Endothelial cell of umbilical vein (primary cell): ENCODE measurements at regions not wholly inside any gene's neighbourhood (a gene's known extent, or its start where the extent isn't known, plus 50 kb on each side); places are given as distances from the start of the nearest gene placed in this dataset.

Source experiments
- BruUV-seq: library from RNA; stranded (reverse); fragments of 400-500 nt; replicated peaks from 2 replicates; lab custom pipeline; 2021; lab: Mats Ljungman, UMichigan
- CTCF ChIA-PET: fragments of 300-600, 350-600 bp; sonication (Branson Sonifier 250); formaldehyde crosslinking; loops from one replicate; lab custom pipeline; 2021; ENCODE audit warnings: antibody characterized with exemption, inconsistent platforms; lab: Charles Lee
- POLR2A ChIA-PET: fragments of 300-600, 350-600 bp; sonication (Branson Sonifier 250); formaldehyde crosslinking; loops from one replicate; lab custom pipeline; 2021; ENCODE audit warnings: antibody characterized with exemption, inconsistent platforms; lab: Charles Lee
- DNase-seq: peaks from one replicate; pipeline ENCODE4 v3.0.0-alpha.2; 2011; ENCODE audit warnings: low read depth, low spot score
- FAIRE-seq: peaks from 2 replicates; lab custom pipeline; 2011; peaks lifted over from hg19 to GRCh38; lab: Jason Lieb, UNC
- H2AFZ ChIP-seq: 2 replicates; pipeline ENCODE4 v1.6.0; 2012; ENCODE audit warnings: low read depth, low read length, control low read depth, inconsistent platforms
- H3K27ac ChIP-seq: 2 replicates; pipeline ENCODE4 v1.5.1; 2011; ENCODE audit warnings: low read depth, mild to moderate bottlenecking, control low read depth, low read length, moderate library complexity; ENCODE audit not compliant: insufficient read depth
- H3K27me3 ChIP-seq, 2 experiments: 2 replicates each; pipeline versions ENCODE4 v1.6.0 to v1.6.1; 2011; ENCODE audit warnings: low read length in 2 of 2, mixed read lengths in 1 of 2; ENCODE audit not compliant: control insufficient read depth in 2 of 2, insufficient read depth in 2 of 2
- H3K36me3 ChIP-seq, 2 experiments: 2 replicates in 1 of 2; 3 replicates in 1 of 2; pipeline ENCODE4 v1.5.1; 2011; ENCODE audit warnings: low read length in 2 of 2, mild to moderate bottlenecking in 1 of 2, moderate library complexity in 1 of 2; ENCODE audit not compliant: control insufficient read depth in 2 of 2, insufficient read depth in 2 of 2; ENCODE audit errors: extremely low read depth in 1 of 2
- H3K4me1 ChIP-seq: 3 replicates; pipeline ENCODE4 v1.5.1; 2011; ENCODE audit warnings: mild to moderate bottlenecking, low read length; ENCODE audit not compliant: control insufficient read depth, insufficient read depth; ENCODE audit errors: extremely low read depth
- H3K4me2 ChIP-seq: 2 replicates; pipeline ENCODE4 v1.6.1; 2011; ENCODE audit warnings: low read length, control low read depth, mixed read lengths; ENCODE audit not compliant: insufficient read depth
- H3K4me3 ChIP-seq, 3 experiments: fragments of 200-600 bp in 1 of 3; sonication (generic), shearing (Covaris generic) in 1 of 3; replicated peaks in 1 of 3; 2 replicates each; pipeline ENCODE4 v1.5.1; 2011 to 2016; ENCODE audit warnings: control low read depth in 3 of 3, low read length in 3 of 3, mild to moderate bottlenecking in 2 of 3, inconsistent platforms in 1 of 3, low read depth in 1 of 3, moderate library complexity in 1 of 3; ENCODE audit not compliant: insufficient read depth in 1 of 3
- H3K79me2 ChIP-seq: 2 replicates; pipeline ENCODE4 v1.6.0; 2012; ENCODE audit warnings: low read length, inconsistent platforms; ENCODE audit not compliant: control insufficient read depth, insufficient read depth
- H3K9ac ChIP-seq: replicated peaks from 2 replicates; pipeline ENCODE3; 2011; ENCODE audit warnings: low read length, control low read depth; ENCODE audit not compliant: insufficient read depth; ENCODE audit errors: extremely low read depth
- H3K9me1 ChIP-seq: replicated peaks from 3 replicates; pipeline ENCODE4 v1.6.0; 2011; ENCODE audit warnings: mild to moderate bottlenecking, low read length; ENCODE audit not compliant: control insufficient read depth, insufficient read depth; ENCODE audit errors: extremely low read depth
- H3K9me3 ChIP-seq: replicated peaks from 2 replicates; pipeline ENCODE4 v1.5.1; 2012; ENCODE audit warnings: low read length, inconsistent platforms; ENCODE audit not compliant: control insufficient read depth, insufficient read depth
- H4K20me1 ChIP-seq: replicated peaks from 2 replicates; pipeline ENCODE3; 2011; ENCODE audit warnings: mild to moderate bottlenecking, low read length; ENCODE audit not compliant: control insufficient read depth, insufficient read depth; ENCODE audit errors: extremely low read depth
- CTCF ChIP-seq, 2 donors: IDR thresholded peaks; 1 replicate in 1 of 2; 2 replicates in 1 of 2; pipeline ENCODE4 v1.5.1; 2011; ENCODE audit warnings: low read length in 2 of 2, mild to moderate bottlenecking in 2 of 2, moderate library complexity in 2 of 2, control low read depth in 1 of 2, inconsistent platforms in 1 of 2, low read depth in 1 of 2; ENCODE audit not compliant: insufficient read depth in 1 of 2; ENCODE audit errors: extremely low read depth in 1 of 2
- EZH2 ChIP-seq: IDR thresholded peaks from 2 replicates; pipeline ENCODE4 v1.6.1; 2012; ENCODE audit warnings: borderline replicate concordance, low read depth, mild to moderate bottlenecking, moderate library complexity, low read length, inconsistent platforms; ENCODE audit not compliant: severe bottlenecking
- FOS ChIP-seq: IDR thresholded peaks from 2 replicates; pipeline ENCODE4 v1.6.1; 2011; ENCODE audit warnings: mild to moderate bottlenecking, low read length, moderate library complexity, borderline replicate concordance; ENCODE audit not compliant: insufficient read depth
- GATA2 ChIP-seq: IDR thresholded peaks from 2 replicates; pipeline ENCODE4 v1.7.0; 2011; ENCODE audit warnings: low read depth, mild to moderate bottlenecking, moderate library complexity, mixed read lengths, low read length; ENCODE audit not compliant: insufficient read length, insufficient read depth
- JUN ChIP-seq: IDR thresholded peaks from 2 replicates; pipeline ENCODE4 v1.6.1; 2011; ENCODE audit warnings: borderline replicate concordance, low read depth; ENCODE audit not compliant: insufficient read length, insufficient read depth
- MAX ChIP-seq: IDR thresholded peaks from 2 replicates; pipeline ENCODE4 v1.6.1; 2011; ENCODE audit not compliant: insufficient read depth, insufficient read length
- MYC ChIP-seq: IDR thresholded peaks from one replicate; pipeline ENCODE4 v1.6.1; 2011; ENCODE audit warnings: mild to moderate bottlenecking, low read depth, low read length
- POLR2A ChIP-seq: IDR thresholded peaks from 2 replicates; pipeline ENCODE4 v1.6.1; 2012; ENCODE audit warnings: low read depth, mild to moderate bottlenecking, control low read depth, low read length
- POLR2AphosphoS5 ChIP-seq: IDR thresholded peaks from 2 replicates; pipeline ENCODE4 v1.6.1; 2012; ENCODE audit warnings: low read depth, mild to moderate bottlenecking, control low read depth, low read length, moderate library complexity; ENCODE audit not compliant: insufficient read depth
- dilution Hi-C: fragments of 300-500 bp; cut with MboI; formaldehyde crosslinking; loops from one replicate; pipeline ENCODE4 v1.15.0; 2019; ENCODE audit warnings: low sequenced_read_pairs; ENCODE audit not compliant: extremely low pct_ligation_motif_present
- intact Hi-C: fragments of 100-400 bp; cut with micrococcal nuclease; formaldehyde crosslinking; loops from one replicate; pipeline ENCODE4 v1.10.0; 2022

- Histone ChIP-seq H3K27me3 (no peaks in the 10 kb centered on the region), H3K36me3 (no peaks in the 10 kb centered on the region), H3K9me1 (no peaks in the 10 kb centered on the region), H3K9ac (no peak overlapping the region), H3K79me2 (no peaks in the 10 kb centered on the region), H3K4me2 (no peak overlapping the region), H3K4me3 (no peak overlapping the region), H4K20me1 (no peaks in the 10 kb centered on the region), H3K4me1 (no peaks in the 10 kb centered on the region), H3K27ac (no peak overlapping the region), H3K9me3 (no peaks in the 10 kb centered on the region), H2AFZ (no peak overlapping the region)
- TF ChIP-seq MYC (no peak), EZH2 (no peak), FOS (no peak), CTCF (IDR thresholded peaks at IDR 0.05; ENCODE audit: extremely low read depth in 1 of 2, insufficient read depth in 1 of 2, low read depth in 1 of 2, low read length in 2 of 2) (no peak), POLR2AphosphoS5 (no peak), GATA2 (no peak), POLR2A (no peak), MAX (no peak), JUN (no peak)
- dilution Hi-C loops (no loop called here), intact Hi-C loops (no loop called here)
- no peak for FAIRE-seq
- BruUV-seq: no TSS peak
- ChIA-PET POLR2A (no interaction called here), CTCF (no interaction called here)
- DNase-seq: no peak
These were observed 100.6 kb downstream of the OAT start for GRCh38 chr10:124318076-124318475.
